Activated naive CD8-positive, alpha-beta T cell treated with anti-CD3 and anti-CD28 coated beads, Interleukin-2, amount 10 ng/mL, durations not matched to agents 7 days and 5 days (primary cell): ENCODE measurements at regions not wholly inside any gene's neighbourhood (a gene's known extent, or its start where the extent isn't known, plus 50 kb on each side); places are given as distances from the start of the nearest gene placed in this dataset.
"Not testable (repeated sequence)": the region's sequence is repeated elsewhere in the genome, so short reads cannot be mapped to it uniquely, and the experiment has no call there.

ENCODE experiments used
- ATAC-seq: fragments of 150-1000 bp; cut with Tn5 transposase; one replicate; pipeline ENCODE4 v1.10.0; 2021; ENCODE audit warnings: low read depth, moderate library complexity
- POLR2A ChIA-PET: fragments of 350-600 bp; sonication (Branson Sonifier 250); formaldehyde crosslinking; loops from one replicate; lab custom pipeline; 2021; ENCODE audit warnings: antibody characterized with exemption; lab: Charles Lee
- DNase-seq: peaks from one replicate; pipeline ENCODE4 v3.0.0; 2021
- H3K27ac Mint-ChIP-seq: one replicate; pipeline ENCODE4 v1.8.0; 2022; ENCODE audit warnings: mild to moderate bottlenecking, mixed read lengths
- H3K27me3 Mint-ChIP-seq: one replicate; pipeline ENCODE4 v1.8.0; 2022; ENCODE audit warnings: mild to moderate bottlenecking, moderate library complexity, mixed read lengths
- H3K36me3 Mint-ChIP-seq: one replicate; pipeline ENCODE4 v1.8.0; 2021; ENCODE audit warnings: mild to moderate bottlenecking, mixed read lengths
- H3K4me1 Mint-ChIP-seq: one replicate; pipeline ENCODE4 v1.8.0; 2021; ENCODE audit warnings: mixed read lengths
- H3K4me3 Mint-ChIP-seq: one replicate; pipeline ENCODE4 v1.8.0; 2022; ENCODE audit warnings: mild to moderate bottlenecking, moderate library complexity, mixed read lengths
- H3K9me3 Mint-ChIP-seq: one replicate; pipeline ENCODE4 v1.8.0; 2021; ENCODE audit warnings: mixed read lengths

- H3K4me1 Mint-ChIP-seq: no peaks in the 10 kb centered on the region
- no peak overlapping the region for H3K4me3 Mint-ChIP-seq
- H3K36me3 Mint-ChIP-seq: no peaks in the 10 kb centered on the region
- H3K27ac Mint-ChIP-seq: no peak overlapping the region
- POLR2A ChIA-PET: no interaction called here
- no peak for ATAC-seq
- DNase-seq: no peak
- no peaks in the 10 kb centered on the region for H3K27me3 Mint-ChIP-seq
- H3K9me3 Mint-ChIP-seq: no peaks in the 10 kb centered on the region
Measured at GRCh38 chr18:41642756-41643155, 312.3 kb upstream of the PIK3C3 start.

- Mint-ChIP-seq H3K4me1 (no peaks in the 10 kb centered on the region), H3K27me3 (no peaks in the 10 kb centered on the region), H3K36me3 (no peaks in the 10 kb centered on the region), H3K9me3 (no peaks in the 10 kb centered on the region), H3K27ac (no peak overlapping the region), H3K4me3 (no peak overlapping the region)
- POLR2A ChIA-PET: no interaction called here
- DNase-seq (no peak), ATAC-seq (no peak)
Measured at GRCh38 chr18:41639218-41639617, 315.8 kb upstream of the PIK3C3 start.

- H3K4me1 Mint-ChIP-seq, DNase-seq, ATAC-seq, POLR2A ChIA-PET, H3K9me3 Mint-ChIP-seq, H3K27me3 Mint-ChIP-seq, H3K36me3 Mint-ChIP-seq, H3K27ac Mint-ChIP-seq: not testable (repeated sequence)
- H3K4me3 Mint-ChIP-seq: peak overlapping the region; percentile 44
Measured at GRCh38 chr18:41631723-41632285, 323.2 kb upstream of the PIK3C3 start.

GRCh38 chr18:41630232-41630886, 324.7 kb upstream of the PIK3C3 start:
- ATAC-seq (no peak), DNase-seq (no peak)
- no peaks in the 10 kb centered on the region for H3K36me3 Mint-ChIP-seq
- no peak overlapping the region for H3K4me3 Mint-ChIP-seq
- POLR2A ChIA-PET: no interaction called here
- H3K4me1 Mint-ChIP-seq: no peaks in the 10 kb centered on the region
- peaks cover 2% of the 10 kb centered on the region for H3K9me3 Mint-ChIP-seq
- H3K27ac Mint-ChIP-seq: no peak overlapping the region
- H3K27me3 Mint-ChIP-seq: no peaks in the 10 kb centered on the region

- no peak for ATAC-seq
- no peak for DNase-seq
- POLR2A ChIA-PET: no interaction called here
- Mint-ChIP-seq H3K9me3 (no peaks in the 10 kb centered on the region), H3K4me3 (no peak overlapping the region), H3K27ac (no peak overlapping the region), H3K27me3 (no peaks in the 10 kb centered on the region), H3K36me3 (no peaks in the 10 kb centered on the region), H3K4me1 (no peaks in the 10 kb centered on the region)
Measured at GRCh38 chr18:41624460-41624859, 330.6 kb upstream of the PIK3C3 start.

- POLR2A ChIA-PET: no interaction called here
- Mint-ChIP-seq H3K4me1 (no peaks in the 10 kb centered on the region), H3K36me3 (no peaks in the 10 kb centered on the region), H3K9me3 (no peaks in the 10 kb centered on the region), H3K4me3 (no peak overlapping the region), H3K27me3 (no peaks in the 10 kb centered on the region), H3K27ac (no peak overlapping the region)
- DNase-seq (no peak), ATAC-seq (no peak)
Measured at GRCh38 chr18:41621177-41621576, 333.9 kb upstream of the PIK3C3 start.

GRCh38 chr18:41618147-41618546, 336.9 kb upstream of the PIK3C3 start:
- H3K27ac Mint-ChIP-seq: no peak overlapping the region
- DNase-seq: no peak
- ATAC-seq: no peak
- H3K9me3 Mint-ChIP-seq: no peaks in the 10 kb centered on the region
- no peaks in the 10 kb centered on the region for H3K4me1 Mint-ChIP-seq
- H3K27me3 Mint-ChIP-seq: no peaks in the 10 kb centered on the region
- no peak overlapping the region for H3K4me3 Mint-ChIP-seq
- H3K36me3 Mint-ChIP-seq: no peaks in the 10 kb centered on the region
- POLR2A ChIA-PET: no interaction called here

GRCh38 chr18:41617647-41618046, 337.4 kb upstream of the PIK3C3 start:
- H3K36me3 Mint-ChIP-seq: no peaks in the 10 kb centered on the region
- no peaks in the 10 kb centered on the region for H3K9me3 Mint-ChIP-seq
- POLR2A ChIA-PET: no interaction called here
- no peaks in the 10 kb centered on the region for H3K4me1 Mint-ChIP-seq
- no peak overlapping the region for H3K27ac Mint-ChIP-seq
- no peak for ATAC-seq
- no peak for DNase-seq
- no peaks in the 10 kb centered on the region for H3K27me3 Mint-ChIP-seq
- no peak overlapping the region for H3K4me3 Mint-ChIP-seq

- H3K9me3 Mint-ChIP-seq: peaks cover 3% of the 10 kb centered on the region
- no peaks in the 10 kb centered on the region for H3K27me3 Mint-ChIP-seq
- no peak overlapping the region for H3K4me3 Mint-ChIP-seq
- POLR2A ChIA-PET: no interaction called here
- no peak for DNase-seq
- no peaks in the 10 kb centered on the region for H3K36me3 Mint-ChIP-seq
- H3K27ac Mint-ChIP-seq: no peak overlapping the region
- no peaks in the 10 kb centered on the region for H3K4me1 Mint-ChIP-seq
- no peak for ATAC-seq
Measured at GRCh38 chr18:41613003-41613609, 341.9 kb upstream of the PIK3C3 start.

GRCh38 chr18:41604964-41605363, 350.1 kb upstream of the PIK3C3 start:
- POLR2A ChIA-PET: no interaction called here
- Mint-ChIP-seq H3K9me3 (peaks cover 10% of the 10 kb centered on the region), H3K4me3 (no peak overlapping the region), H3K27ac (no peak overlapping the region), H3K27me3 (no peaks in the 10 kb centered on the region), H3K36me3 (no peaks in the 10 kb centered on the region), H3K4me1 (no peaks in the 10 kb centered on the region)
- ATAC-seq (no peak), DNase-seq (no peak)

- H3K9me3 Mint-ChIP-seq: peaks cover 3% of the 10 kb centered on the region
- no peak overlapping the region for H3K4me3 Mint-ChIP-seq
- H3K27ac Mint-ChIP-seq: no peak overlapping the region
- no peaks in the 10 kb centered on the region for H3K36me3 Mint-ChIP-seq
- POLR2A ChIA-PET: no interaction called here
- no peak for ATAC-seq
- H3K27me3 Mint-ChIP-seq: no peaks in the 10 kb centered on the region
- DNase-seq: no peak
- H3K4me1 Mint-ChIP-seq: no peaks in the 10 kb centered on the region
Measured at GRCh38 chr18:41602034-41602433, 353.0 kb upstream of the PIK3C3 start.

GRCh38 chr18:41600693-41601391, 354.2 kb upstream of the PIK3C3 start:
- Mint-ChIP-seq H3K36me3 (no peaks in the 10 kb centered on the region), H3K4me1 (no peaks in the 10 kb centered on the region), H3K9me3 (no peaks in the 10 kb centered on the region), H3K27ac (no peak overlapping the region), H3K4me3 (no peak overlapping the region), H3K27me3 (no peaks in the 10 kb centered on the region)
- ATAC-seq: no peak
- no peak for DNase-seq
- POLR2A ChIA-PET: no interaction called here

GRCh38 chr18:41599466-41599865, 355.6 kb upstream of the PIK3C3 start:
- H3K4me1 Mint-ChIP-seq: no peaks in the 10 kb centered on the region
- H3K9me3 Mint-ChIP-seq: no peaks in the 10 kb centered on the region
- no peaks in the 10 kb centered on the region for H3K36me3 Mint-ChIP-seq
- POLR2A ChIA-PET: no interaction called here
- ATAC-seq: no peak
- no peak overlapping the region for H3K27ac Mint-ChIP-seq
- no peak overlapping the region for H3K4me3 Mint-ChIP-seq
- H3K27me3 Mint-ChIP-seq: no peaks in the 10 kb centered on the region
- DNase-seq: no peak

- Mint-ChIP-seq H3K27ac (no peak overlapping the region), H3K27me3 (no peaks in the 10 kb centered on the region), H3K4me3 (no peak overlapping the region), H3K36me3 (no peaks in the 10 kb centered on the region), H3K4me1 (no peaks in the 10 kb centered on the region), H3K9me3 (no peaks in the 10 kb centered on the region)
- POLR2A ChIA-PET: no interaction called here
- no peak for ATAC-seq
- DNase-seq: no peak
Measured at GRCh38 chr18:41594582-41594981, 360.5 kb upstream of the PIK3C3 start.
